ENCODE measurements at regions not wholly inside any gene's neighbourhood (a gene's known extent, or its start where the extent isn't known, plus 50 kb on each side); places are given as distances from the start of the nearest gene placed in this dataset.

GRCh38 chr10:88174391-88174790 is 311.0 kb downstream of the PTEN start:
- no peak for TF ChIP-seq CTCF (conservative IDR thresholded peaks at IDR 0.05 in 1 of 2, IDR thresholded peaks at IDR 0.05 in 1 of 2; ENCODE audit: extremely low read depth in 1 of 2, insufficient read depth in 1 of 2, low read depth in 1 of 2, low read length in 2 of 2)
- no peak for TF ChIP-seq EZH2 (IDR thresholded peaks at IDR 0.05; ENCODE audit: borderline replicate concordance, low read length)
